ENCODE measurements at regions not wholly inside any gene's neighbourhood (a gene's known extent, or its start where the extent isn't known, plus 50 kb on each side); places are given as distances from the start of the nearest gene placed in this dataset.

- no peak overlapping the region for H3K27ac ChIP-seq (ENCODE audit: extremely low read depth, low read depth, low read length)
- H3K4me2 ChIP-seq (ENCODE audit: insufficient read depth, low read length): no peak overlapping the region
- POLR2A ChIA-PET: interaction anchor here (1.0 kb wide), 1 partner anchor 17 kb away, joined by 3 read pairs; no protein-coding TSS in a partner anchor
- no peaks in the 10 kb centered on the region for H3K79me2 ChIP-seq (ENCODE audit: control insufficient read depth, insufficient read depth, low read length)
- no peaks in the 10 kb centered on the region; the same call in 1 of the 2 replicates for H3K9me3 ChIP-seq (replicated peaks; ENCODE audit: control insufficient read depth, insufficient read depth, low read depth, low read length)
- no peak for FAIRE-seq
- CTCF ChIA-PET (ENCODE audit: low intra/inter-chr PET ratio): no interaction called here
- in situ Hi-C loops (cut with MboI) (no loop called here), intact Hi-C loops (cut with micrococcal nuclease) (no loop called here)
- H2AFZ ChIP-seq (ENCODE audit: low read depth, low read length): no peak overlapping the region
- no peaks in the 10 kb centered on the region for H3K27me3 ChIP-seq (ENCODE audit: control insufficient read depth in 2 of 2, insufficient read depth in 2 of 2, low read length in 2 of 2)
- no peak for TF ChIP-seq CBX8 (IDR thresholded peaks at IDR 0.05; ENCODE audit: borderline replicate concordance, extremely low read depth, low read depth, low read length, poor library complexity, severe bottlenecking)
- no peak for TF ChIP-seq KLF1 (tag; IDR thresholded peaks at IDR 0.05)
- TF ChIP-seq ZBTB34 (CRISPR knock-in tag; IDR thresholded peaks at IDR 0.05): no peak
- TF ChIP-seq ZNF140 (CRISPR knock-in tag; IDR thresholded peaks at IDR 0.05): no peak
- no peak for TF ChIP-seq NEUROD1 (IDR thresholded peaks at IDR 0.05; ENCODE audit: borderline replicate concordance, low read depth, low read length, partially characterized antibody)
- no peak for TF ChIP-seq ZNF830 (CRISPR knock-in tag; IDR thresholded peaks at IDR 0.05)
- TF ChIP-seq GATAD2A (IDR thresholded peaks at IDR 0.05): no peak
- no peak for TF ChIP-seq PREB (CRISPR knock-in tag; IDR thresholded peaks at IDR 0.05)
- TF ChIP-seq TEAD4 (IDR thresholded peaks at IDR 0.05; ENCODE audit: low read length): no peak
- no peak for TF ChIP-seq TEAD4 (CRISPR knock-in tag; IDR thresholded peaks at IDR 0.05; ENCODE audit: borderline replicate concordance)
- TF ChIP-seq XRCC4 (IDR thresholded peaks at IDR 0.05; ENCODE audit: extremely low read depth, insufficient read depth, insufficient read length): no peak
- no peak for TF ChIP-seq TCF7L2 (IDR thresholded peaks at IDR 0.05; ENCODE audit: low read depth, low read length)
- no peak for TF ChIP-seq ZBTB1 (CRISPR knock-in tag; IDR thresholded peaks at IDR 0.05; ENCODE audit: borderline replicate concordance, low read depth)
- no peak overlapping the region for H3K4me3 ChIP-seq
- no peak for ATAC-seq
- no peaks in the 10 kb centered on the region for H3K4me1 ChIP-seq (replicated peaks in 1 of 2; ENCODE audit: control insufficient read depth in 2 of 2, insufficient read depth in 2 of 2, low read length in 2 of 2)
- H3K36me3 ChIP-seq (ENCODE audit: control insufficient read depth, insufficient read depth, low read length): no peaks in the 10 kb centered on the region
- no peaks in the 10 kb centered on the region for H4K20me1 ChIP-seq (replicated peaks; ENCODE audit: control insufficient read depth, insufficient read depth, low read length)
- H3K9me1 ChIP-seq (ENCODE audit: control insufficient read depth, insufficient read depth, low read length): no peaks in the 10 kb centered on the region
- H3K9ac ChIP-seq (ENCODE audit: insufficient read depth in 1 of 2, low read depth in 2 of 2, low read length in 2 of 2): no peak overlapping the region
- DNase-seq (ENCODE audit: extremely low read depth in 1 of 4, low spot score in 3 of 4): no peak
- no TSS peak for BruUV-seq (replicated peaks)
Observed at GRCh38 chr5:119876522-119876921, 247.2 kb downstream of the FAM170A start.

Data from K562 (cell line).